SK-N-SH (cell line): ENCODE measurements at regions not wholly inside any gene's neighbourhood (a gene's known extent, or its start where the extent isn't known, plus 50 kb on each side); places are given as distances from the start of the nearest gene placed in this dataset.

Experiments
- CHD2 ChIP-seq: fragments of 150-350 bp; IDR thresholded peaks from 2 replicates; pipeline ENCODE4 v1.6.1; 2018; ENCODE audit warnings: low read length; ENCODE audit not compliant: partially characterized antibody
- CTCF ChIP-seq: fragments of 200-600 bp; sonication (generic); IDR thresholded peaks from 2 replicates; pipeline ENCODE4 v1.6.1; 2017; ENCODE audit warnings: antibody characterized with exemption, mild to moderate bottlenecking, moderate library complexity
- EZH2phosphoT487 ChIP-seq: fragments of 200-600 bp; sonication (generic); IDR thresholded peaks from 2 replicates; pipeline ENCODE4 v1.6.1; 2017; ENCODE audit warnings: low read depth, mixed run types, mild to moderate bottlenecking, antibody characterized with exemption, moderate library complexity, borderline replicate concordance
- RAD21 ChIP-seq: IDR thresholded peaks from 2 replicates; pipeline ENCODE4 v1.6.1; 2012; ENCODE audit warnings: mild to moderate bottlenecking, low read length
- USF2 ChIP-seq: fragments of 150-350 bp; IDR thresholded peaks from 2 replicates; pipeline ENCODE4 v1.6.1; 2017; ENCODE audit warnings: antibody characterized with exemption, low read length, low read depth, borderline replicate concordance
- TF ChIP-seq, protein P1 (sequence below): IDR thresholded peaks from 2 replicates; pipeline ENCODE4 v1.6.1; 2012; ENCODE audit warnings: mild to moderate bottlenecking, low read depth, low read length, moderate library complexity

DNA sequence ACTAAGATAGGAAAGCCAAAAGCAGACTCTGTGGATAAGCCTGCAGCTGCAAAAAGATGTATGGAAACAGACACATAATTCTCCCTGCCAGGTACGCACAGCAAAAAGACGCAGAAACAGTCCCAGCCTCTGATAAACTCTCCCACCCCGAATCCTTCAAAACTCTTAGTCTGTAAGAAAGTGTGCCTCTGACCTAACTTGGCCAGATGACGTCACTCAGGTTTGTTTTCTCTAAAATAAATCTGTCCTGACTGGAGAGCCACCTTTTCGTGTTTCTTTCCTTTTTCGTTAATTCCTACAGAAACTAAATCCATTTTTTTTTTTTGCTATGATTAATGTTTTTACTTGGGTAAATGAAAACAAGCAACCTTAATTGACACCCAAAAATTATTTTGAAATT, 793.8 kb downstream of the SORCS1 start:
- no peak for TF ChIP-seq CTCF
- TF ChIP-seq EZH2phosphoT487: no peak
- no peak for TF ChIP-seq CHD2
- no peak for TF ChIP-seq USF2
- TF ChIP-seq, protein P1, sequence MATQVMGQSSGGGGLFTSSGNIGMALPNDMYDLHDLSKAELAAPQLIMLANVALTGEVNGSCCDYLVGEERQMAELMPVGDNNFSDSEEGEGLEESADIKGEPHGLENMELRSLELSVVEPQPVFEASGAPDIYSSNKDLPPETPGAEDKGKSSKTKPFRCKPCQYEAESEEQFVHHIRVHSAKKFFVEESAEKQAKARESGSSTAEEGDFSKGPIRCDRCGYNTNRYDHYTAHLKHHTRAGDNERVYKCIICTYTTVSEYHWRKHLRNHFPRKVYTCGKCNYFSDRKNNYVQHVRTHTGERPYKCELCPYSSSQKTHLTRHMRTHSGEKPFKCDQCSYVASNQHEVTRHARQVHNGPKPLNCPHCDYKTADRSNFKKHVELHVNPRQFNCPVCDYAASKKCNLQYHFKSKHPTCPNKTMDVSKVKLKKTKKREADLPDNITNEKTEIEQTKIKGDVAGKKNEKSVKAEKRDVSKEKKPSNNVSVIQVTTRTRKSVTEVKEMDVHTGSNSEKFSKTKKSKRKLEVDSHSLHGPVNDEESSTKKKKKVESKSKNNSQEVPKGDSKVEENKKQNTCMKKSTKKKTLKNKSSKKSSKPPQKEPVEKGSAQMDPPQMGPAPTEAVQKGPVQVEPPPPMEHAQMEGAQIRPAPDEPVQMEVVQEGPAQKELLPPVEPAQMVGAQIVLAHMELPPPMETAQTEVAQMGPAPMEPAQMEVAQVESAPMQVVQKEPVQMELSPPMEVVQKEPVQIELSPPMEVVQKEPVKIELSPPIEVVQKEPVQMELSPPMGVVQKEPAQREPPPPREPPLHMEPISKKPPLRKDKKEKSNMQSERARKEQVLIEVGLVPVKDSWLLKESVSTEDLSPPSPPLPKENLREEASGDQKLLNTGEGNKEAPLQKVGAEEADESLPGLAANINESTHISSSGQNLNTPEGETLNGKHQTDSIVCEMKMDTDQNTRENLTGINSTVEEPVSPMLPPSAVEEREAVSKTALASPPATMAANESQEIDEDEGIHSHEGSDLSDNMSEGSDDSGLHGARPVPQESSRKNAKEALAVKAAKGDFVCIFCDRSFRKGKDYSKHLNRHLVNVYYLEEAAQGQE: no peak
- no peak for TF ChIP-seq RAD21
